Hepatic stellate cell (primary cell): ENCODE measurements at regions not wholly inside any gene's neighbourhood (a gene's known extent, or its start where the extent isn't known, plus 50 kb on each side); places are given as distances from the start of the nearest gene placed in this dataset.

Source experiments
- DNase-seq: peaks from one replicate; pipeline ENCODE4 v3.0.0; 2011; ENCODE audit warnings: low spot score

GRCh38 chr6:14965424-14966075, 280.3 kb upstream of the JARID2 start:
- DNase-seq: no peak

- DNase-seq: no peak
These were observed 279.6 kb upstream of the JARID2 start for GRCh38 chr6:14966096-14966905.

- no peak for DNase-seq
These were observed 278.8 kb upstream of the JARID2 start for GRCh38 chr6:14966906-14967711.

- no peak for DNase-seq
These were observed 277.7 kb upstream of the JARID2 start for GRCh38 chr6:14968056-14968637.

- no peak for DNase-seq
These were observed 276.7 kb upstream of the JARID2 start for GRCh38 chr6:14969126-14969525.

GRCh38 chr6:14972379-14973067, 273.3 kb upstream of the JARID2 start:
- DNase-seq: no peak

GRCh38 chr6:14974372-14974771, 271.5 kb upstream of the JARID2 start:
- no peak for DNase-seq

GRCh38 chr6:14974792-14975470, 270.9 kb upstream of the JARID2 start:
- DNase-seq: no peak

- no peak for DNase-seq
These were observed 270.4 kb upstream of the JARID2 start for GRCh38 chr6:14975471-14975817.

- DNase-seq: no peak
These were observed 268.0 kb upstream of the JARID2 start for GRCh38 chr6:14977747-14978382.

- DNase-seq: no peak
These were observed 263.9 kb upstream of the JARID2 start for GRCh38 chr6:14981960-14982359.

- no peak for DNase-seq
These were observed 262.0 kb upstream of the JARID2 start for GRCh38 chr6:14983599-14984518.

GRCh38 chr6:14984519-14984853, 261.4 kb upstream of the JARID2 start:
- no peak for DNase-seq

GRCh38 chr6:14985366-14985765, 260.5 kb upstream of the JARID2 start:
- DNase-seq: no peak

- no peak for DNase-seq
These were observed 259.5 kb upstream of the JARID2 start for GRCh38 chr6:14986370-14986769.

GRCh38 chr6:14987490-14987889, 258.4 kb upstream of the JARID2 start:
- no peak for DNase-seq

- DNase-seq: no peak
These were observed 253.5 kb upstream of the JARID2 start for GRCh38 chr6:14992382-14992781.

- no peak for DNase-seq
These were observed 250.7 kb upstream of the JARID2 start for GRCh38 chr6:14995208-14995607.

GRCh38 chr6:14995966-14996602, 249.8 kb upstream of the JARID2 start:
- DNase-seq: no peak
